ENCODE measurements at regions not wholly inside any gene's neighbourhood (a gene's known extent, or its start where the extent isn't known, plus 50 kb on each side); places are given as distances from the start of the nearest gene placed in this dataset.

- Histone ChIP-seq H2AFZ (ENCODE audit: low read length) (no peak overlapping the region), H3K79me2 (ENCODE audit: insufficient read depth, low read length) (no peaks in the 10 kb centered on the region), H3K27me3 (ENCODE audit: insufficient read depth, low read length) (no peaks in the 10 kb centered on the region), H3K9me3 (ENCODE audit: low read depth, low read length) (no peaks in the 10 kb centered on the region), H3K4me1 (ENCODE audit: insufficient read depth, low read length) (peaks cover 24% of the 10 kb centered on the region), H3K4me2 (ENCODE audit: insufficient read depth, low read length) (no peak overlapping the region), H4K20me1 (ENCODE audit: insufficient read depth, low read length) (no peaks in the 10 kb centered on the region), H3K27ac (ENCODE audit: low read depth, low read length) (peak overlapping the region; percentile 96), H3K4me3 (ENCODE audit: insufficient read depth, low read length) (no peak overlapping the region), H3K36me3 (ENCODE audit: insufficient read depth, low read length) (no peaks in the 10 kb centered on the region)
- no peak for TF ChIP-seq CTCF (IDR thresholded peaks at IDR 0.05; ENCODE audit: extremely low read depth, low read depth, low read length)
- DNase-seq (ENCODE audit: insufficient read length, low spot score, missing footprints) = no peak
Observed at GRCh38 chr7:41190581-41190980, 512.3 kb downstream of the INHBA start.

- no peaks in the 10 kb centered on the region for H3K36me3 ChIP-seq (ENCODE audit: insufficient read depth, low read length)
- H3K4me1 ChIP-seq (ENCODE audit: insufficient read depth, low read length) = peaks cover 24% of the 10 kb centered on the region
- no peak overlapping the region for H2AFZ ChIP-seq (ENCODE audit: low read length)
- H3K4me2 ChIP-seq (ENCODE audit: insufficient read depth, low read length) = peak overlapping the region; percentile 51
- H3K4me3 ChIP-seq (ENCODE audit: insufficient read depth, low read length) = no peak overlapping the region
- no peaks in the 10 kb centered on the region for H4K20me1 ChIP-seq (ENCODE audit: insufficient read depth, low read length)
- TF ChIP-seq CTCF (IDR thresholded peaks at IDR 0.05; ENCODE audit: extremely low read depth, low read depth, low read length) = no peak
- no peaks in the 10 kb centered on the region for H3K79me2 ChIP-seq (ENCODE audit: insufficient read depth, low read length)
- no peaks in the 10 kb centered on the region for H3K27me3 ChIP-seq (ENCODE audit: insufficient read depth, low read length)
- peak; percentile 73 for DNase-seq (ENCODE audit: insufficient read length, low spot score, missing footprints)
- H3K9me3 ChIP-seq (ENCODE audit: low read depth, low read length) = no peaks in the 10 kb centered on the region
- peak overlapping the region; percentile 96 for H3K27ac ChIP-seq (ENCODE audit: low read depth, low read length)
Observed at GRCh38 chr7:41189866-41190265, 513.0 kb downstream of the INHBA start.

- Histone ChIP-seq H3K4me1 (ENCODE audit: insufficient read depth, low read length) (peaks cover 24% of the 10 kb centered on the region), H3K4me3 (ENCODE audit: insufficient read depth, low read length) (no peak overlapping the region), H3K27me3 (ENCODE audit: insufficient read depth, low read length) (no peaks in the 10 kb centered on the region), H2AFZ (ENCODE audit: low read length) (no peak overlapping the region), H4K20me1 (ENCODE audit: insufficient read depth, low read length) (no peaks in the 10 kb centered on the region), H3K27ac (ENCODE audit: low read depth, low read length) (peak overlapping the region; percentile 96), H3K79me2 (ENCODE audit: insufficient read depth, low read length) (no peaks in the 10 kb centered on the region), H3K9me3 (ENCODE audit: low read depth, low read length) (no peaks in the 10 kb centered on the region), H3K4me2 (ENCODE audit: insufficient read depth, low read length) (peak overlapping the region; percentile 50), H3K36me3 (ENCODE audit: insufficient read depth, low read length) (no peaks in the 10 kb centered on the region)
- no peak for TF ChIP-seq CTCF (IDR thresholded peaks at IDR 0.05; ENCODE audit: extremely low read depth, low read depth, low read length)
- peak; percentile 66 for DNase-seq (ENCODE audit: insufficient read length, low spot score, missing footprints)
Observed at GRCh38 chr7:41188163-41189130, 514.4 kb downstream of the INHBA start.

- no peak overlapping the region for H3K27ac ChIP-seq (ENCODE audit: low read depth, low read length)
- no peaks in the 10 kb centered on the region for H3K36me3 ChIP-seq (ENCODE audit: insufficient read depth, low read length)
- H3K4me3 ChIP-seq (ENCODE audit: insufficient read depth, low read length) = no peak overlapping the region
- no peaks in the 10 kb centered on the region for H3K9me3 ChIP-seq (ENCODE audit: low read depth, low read length)
- TF ChIP-seq CTCF (IDR thresholded peaks at IDR 0.05; ENCODE audit: extremely low read depth, low read depth, low read length) = no peak
- DNase-seq (ENCODE audit: insufficient read length, low spot score, missing footprints) = peak; percentile 1
- no peaks in the 10 kb centered on the region for H3K27me3 ChIP-seq (ENCODE audit: insufficient read depth, low read length)
- no peak overlapping the region for H2AFZ ChIP-seq (ENCODE audit: low read length)
- no peak overlapping the region for H3K4me2 ChIP-seq (ENCODE audit: insufficient read depth, low read length)
- H3K4me1 ChIP-seq (ENCODE audit: insufficient read depth, low read length) = peaks cover 24% of the 10 kb centered on the region
- no peaks in the 10 kb centered on the region for H3K79me2 ChIP-seq (ENCODE audit: insufficient read depth, low read length)
- H4K20me1 ChIP-seq (ENCODE audit: insufficient read depth, low read length) = no peaks in the 10 kb centered on the region
Observed at GRCh38 chr7:41187322-41187721, 515.6 kb downstream of the INHBA start.

All from osteoblast (primary cell).